DMS53 treated with DMSO at 0.1 percent for 48 hours (cell line): ENCODE measurements at regions not wholly inside any gene's neighbourhood (a gene's known extent, or its start where the extent isn't known, plus 50 kb on each side); places are given as distances from the start of the nearest gene placed in this dataset.
"Not testable (repeated sequence)": the region's sequence is repeated elsewhere in the genome, so short reads cannot be mapped to it uniquely, and the experiment has no call there.

Experiments used
- DNase-seq: peaks from one replicate; lab custom pipeline; 2025; ENCODE audit not compliant: unreplicated experiment; lab: John Stamatoyannopoulos, UW

GRCh38 chr3:67979342-67979741 lies 324.9 kb upstream of the SUCLG2 start:
- no peak for DNase-seq

GRCh38 chr3:67977762-67978161 lies 323.4 kb upstream of the SUCLG2 start:
- no peak for DNase-seq

GRCh38 chr3:67976663-67977062 lies 322.3 kb upstream of the SUCLG2 start:
- no peak for DNase-seq

GRCh38 chr3:67964596-67964995 lies 310.2 kb upstream of the SUCLG2 start:
- no peak for DNase-seq

DNA sequence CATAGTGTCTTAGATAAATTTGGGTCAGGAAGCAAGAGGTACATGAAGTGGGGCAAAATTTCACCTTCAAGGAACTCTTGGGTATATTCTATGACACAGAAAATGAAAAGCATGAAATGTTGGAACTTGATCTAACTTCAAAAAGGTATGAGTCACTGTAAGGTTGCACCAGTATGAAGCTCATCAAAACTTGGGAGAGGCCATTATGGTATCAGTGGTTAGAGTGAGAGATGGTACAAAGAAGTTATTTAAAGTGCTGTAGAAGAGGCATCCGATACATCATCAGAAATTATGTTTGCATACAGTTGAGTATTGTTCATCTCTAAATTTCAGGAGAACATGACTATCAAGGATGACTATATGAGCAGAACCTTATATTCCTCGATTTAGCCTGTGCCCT lies 302.9 kb upstream of the SUCLG2 start:
- DNase-seq = no peak

DNA sequence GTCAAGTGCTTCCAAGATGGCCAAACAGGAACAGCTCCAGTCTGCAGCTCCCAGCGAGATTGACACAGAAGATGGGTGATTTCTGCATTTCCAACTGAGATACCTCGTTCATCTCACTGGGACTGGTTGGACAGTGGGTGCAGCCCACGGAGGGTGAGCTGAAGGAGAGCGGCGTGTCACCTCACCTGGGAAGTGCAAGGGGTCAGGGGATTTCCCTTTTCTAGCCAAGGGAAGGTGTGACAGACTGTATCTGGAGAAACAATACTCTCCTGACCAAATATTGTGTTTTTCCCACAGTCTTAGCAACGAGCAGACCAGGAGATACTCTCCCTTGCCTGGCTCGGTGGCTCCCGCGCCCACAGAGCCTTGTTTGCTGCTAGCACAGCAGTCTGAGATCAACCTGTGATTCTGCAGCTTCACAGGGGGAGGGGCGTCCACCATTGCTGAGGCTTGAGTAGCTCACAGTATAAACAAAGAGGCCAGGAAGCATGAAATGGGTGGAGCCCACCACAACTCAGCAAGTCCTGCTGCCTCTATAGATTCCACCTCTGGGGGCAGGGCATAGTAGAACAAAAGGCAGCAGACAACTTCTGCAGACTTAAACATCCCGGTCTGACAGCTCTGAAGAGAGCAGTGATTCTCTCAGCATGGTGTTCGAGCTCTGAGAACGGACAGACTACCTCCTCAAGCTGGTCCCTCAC lies 293.5 kb upstream of the SUCLG2 start:
- peak; percentile 0 for DNase-seq

- no peak for DNase-seq
These were observed 292.0 kb upstream of the SUCLG2 start for GRCh38 chr3:67946436-67946835.

DNA sequence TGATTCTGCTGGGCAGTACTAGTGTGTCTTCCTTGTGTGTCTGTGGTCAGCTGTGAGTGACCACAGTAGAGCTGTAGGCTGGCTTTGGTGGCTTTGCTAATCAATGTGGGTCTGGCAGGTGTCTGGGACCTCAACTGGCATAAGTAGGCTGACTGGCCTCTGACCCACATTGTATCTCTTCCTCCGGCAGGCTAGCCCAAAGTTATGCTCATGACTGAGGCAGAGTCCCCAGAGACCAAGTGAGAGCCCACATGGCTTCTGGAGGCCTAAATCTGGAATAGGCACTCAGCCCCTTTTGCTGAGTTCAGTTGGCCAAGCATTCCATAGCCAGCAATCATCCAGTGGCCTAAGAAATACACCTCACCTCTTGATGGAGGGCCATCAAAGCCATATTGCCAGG lies 289.1 kb upstream of the SUCLG2 start:
- DNase-seq = no peak

DNA sequence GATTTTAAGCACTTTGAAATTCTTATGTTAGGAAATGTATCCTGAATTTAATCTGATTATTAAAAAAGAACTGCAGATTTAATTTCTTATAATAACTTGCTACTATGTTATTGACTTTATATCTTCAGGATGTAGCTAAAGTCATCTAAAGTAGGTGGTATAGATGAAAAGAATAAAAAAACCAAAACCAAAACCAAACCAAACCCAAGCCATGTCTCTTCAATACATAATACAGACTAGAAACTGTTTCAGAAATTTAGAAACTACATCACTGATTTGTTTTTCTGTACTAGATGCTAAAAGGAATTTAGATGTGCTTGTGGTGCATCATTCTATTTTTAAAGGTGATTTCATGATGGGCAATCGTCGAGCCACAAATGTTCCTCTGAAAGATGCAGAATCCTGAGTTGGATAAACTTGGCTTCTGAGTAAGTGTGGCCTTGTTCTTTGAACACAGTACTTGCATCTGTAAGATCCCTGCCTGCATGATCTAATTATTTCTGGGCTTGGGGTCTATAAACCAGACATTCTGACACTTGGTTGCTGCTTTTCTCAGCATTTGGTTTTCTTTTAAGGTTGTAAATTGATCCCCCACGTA lies 287.1 kb upstream of the SUCLG2 start:
- no peak for DNase-seq

GRCh38 chr3:67940210-67940952 lies 286.0 kb upstream of the SUCLG2 start:
- DNase-seq = no peak

DNA sequence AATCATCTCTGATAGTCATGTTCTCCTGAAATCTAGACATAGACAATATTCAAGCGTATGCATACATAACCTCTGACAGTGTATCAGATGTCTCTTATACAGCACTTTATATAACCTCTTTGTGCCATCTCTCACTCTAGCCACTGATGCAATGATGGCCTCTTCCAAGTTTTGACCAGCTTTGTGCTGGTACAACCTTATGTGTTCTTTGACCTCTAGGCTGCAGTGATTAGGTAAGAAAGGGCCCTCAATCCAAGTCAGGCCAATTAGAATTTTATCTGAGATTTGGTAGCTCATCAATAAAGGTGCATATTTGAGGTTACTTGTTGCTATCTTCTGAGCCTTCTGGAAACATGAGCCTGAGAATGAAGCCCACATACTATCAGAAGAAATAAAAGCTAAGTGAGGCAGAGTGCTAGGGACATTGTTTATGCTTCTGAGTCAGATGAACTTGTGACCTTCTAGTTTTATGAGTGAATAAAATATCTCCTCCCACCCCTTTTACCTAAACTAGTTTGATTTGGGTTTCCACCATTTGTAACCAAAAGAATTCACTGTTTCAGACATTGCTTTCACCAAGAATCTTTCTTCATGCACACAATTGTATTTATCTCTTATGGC lies 283.2 kb upstream of the SUCLG2 start:
- DNase-seq = no peak

- DNase-seq = not testable (repeated sequence)
These were observed 276.0 kb upstream of the SUCLG2 start for GRCh38 chr3:67930394-67930793.

DNA sequence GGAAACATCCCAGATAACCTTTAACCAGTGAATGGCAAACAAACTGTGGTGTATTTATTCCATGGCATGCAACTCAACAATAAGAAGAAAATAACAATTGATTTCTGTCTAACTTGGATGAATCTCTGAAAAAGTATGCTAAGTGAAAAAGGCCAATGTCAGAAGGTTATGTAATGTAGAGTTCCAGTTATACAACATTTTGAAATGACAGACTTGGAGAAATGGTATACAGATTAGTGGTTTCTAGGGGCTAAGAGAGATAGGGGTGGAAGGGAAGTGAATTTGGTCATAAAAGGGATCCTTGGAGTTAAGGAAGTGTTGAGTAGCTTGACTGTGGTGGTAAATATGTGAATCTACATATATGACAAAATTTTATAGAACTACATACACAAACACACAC lies 269.4 kb upstream of the SUCLG2 start:
- DNase-seq = no peak

GRCh38 chr3:67920969-67921368 lies 266.6 kb upstream of the SUCLG2 start:
- DNase-seq = no peak

DNA sequence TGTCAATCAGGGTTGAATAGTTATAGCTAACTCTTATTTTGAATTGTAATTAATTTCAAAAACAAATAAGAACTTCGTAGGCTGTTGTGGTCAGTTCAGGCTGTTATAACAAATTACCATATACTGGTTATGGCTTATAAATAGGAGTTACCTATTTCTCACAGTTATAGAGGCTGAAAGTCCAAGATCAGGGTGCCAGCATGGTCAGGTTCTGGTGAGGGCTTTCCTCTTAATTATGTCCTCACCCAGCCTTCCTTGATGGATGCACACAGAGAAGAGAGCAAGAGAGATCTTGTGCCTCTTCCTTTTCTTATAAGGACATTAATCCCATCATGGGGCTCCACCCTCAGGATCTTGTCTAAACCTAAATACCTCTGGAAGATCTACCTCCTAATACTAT lies 265.9 kb upstream of the SUCLG2 start:
- no peak for DNase-seq

- no peak for DNase-seq
These were observed 261.9 kb upstream of the SUCLG2 start for GRCh38 chr3:67916353-67916752.

DNA sequence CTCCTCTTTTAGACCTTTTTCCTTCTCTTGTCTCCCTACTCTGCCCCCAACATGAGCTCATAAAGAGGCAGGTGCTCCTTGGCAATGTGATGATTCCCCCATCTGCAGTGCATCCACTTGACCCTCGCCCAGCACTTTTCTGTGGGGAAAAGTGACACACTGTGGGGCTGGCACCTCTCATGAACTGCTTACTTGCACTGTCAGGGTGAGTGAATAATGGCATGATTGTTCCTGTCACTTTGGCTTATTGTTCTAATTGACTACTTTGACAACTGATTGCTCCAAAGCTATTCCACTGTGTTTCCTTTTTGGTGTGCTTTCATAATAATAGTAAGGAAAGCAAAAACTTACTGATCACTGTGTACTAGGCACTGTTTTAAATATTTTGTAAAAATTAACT lies 253.3 kb upstream of the SUCLG2 start:
- no peak for DNase-seq

DNA sequence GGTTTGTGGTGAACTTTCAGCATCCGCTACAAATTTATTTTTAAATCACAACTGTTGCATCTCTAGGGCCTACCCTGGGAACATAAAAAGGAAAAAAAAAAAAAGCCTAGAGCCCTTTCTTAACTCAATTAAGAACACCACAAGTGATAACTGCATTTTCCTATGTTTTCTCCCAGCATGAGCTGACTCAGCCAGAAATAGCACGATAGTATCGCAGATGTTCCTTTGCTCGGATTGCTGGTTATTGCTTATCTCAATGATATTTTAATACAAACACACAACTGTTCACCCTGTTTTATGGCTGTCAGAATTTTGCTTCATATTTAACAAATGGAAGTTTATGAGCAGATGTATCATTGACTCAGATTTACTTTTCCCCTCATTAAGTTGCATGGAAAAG lies 251.8 kb upstream of the SUCLG2 start:
- DNase-seq = no peak

DNA sequence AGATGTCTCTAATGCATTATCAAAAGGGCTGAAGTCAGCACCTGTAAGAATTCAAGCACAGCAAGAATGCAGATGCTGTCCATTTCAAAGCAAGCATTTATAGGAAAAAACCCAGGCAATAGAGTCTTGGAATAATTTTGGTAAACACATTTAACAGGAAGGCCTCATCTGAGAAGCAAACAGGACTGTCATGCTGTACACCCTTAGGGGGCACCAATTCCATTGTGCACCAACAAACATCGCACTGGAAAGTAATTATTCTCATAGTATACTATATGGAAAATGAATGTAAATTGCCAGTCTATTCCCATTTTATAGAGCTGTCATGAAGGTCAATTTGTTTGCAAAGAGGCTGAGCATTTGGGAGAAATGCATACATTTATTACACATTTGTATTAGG lies 247.3 kb upstream of the SUCLG2 start:
- DNase-seq = no peak

DNA sequence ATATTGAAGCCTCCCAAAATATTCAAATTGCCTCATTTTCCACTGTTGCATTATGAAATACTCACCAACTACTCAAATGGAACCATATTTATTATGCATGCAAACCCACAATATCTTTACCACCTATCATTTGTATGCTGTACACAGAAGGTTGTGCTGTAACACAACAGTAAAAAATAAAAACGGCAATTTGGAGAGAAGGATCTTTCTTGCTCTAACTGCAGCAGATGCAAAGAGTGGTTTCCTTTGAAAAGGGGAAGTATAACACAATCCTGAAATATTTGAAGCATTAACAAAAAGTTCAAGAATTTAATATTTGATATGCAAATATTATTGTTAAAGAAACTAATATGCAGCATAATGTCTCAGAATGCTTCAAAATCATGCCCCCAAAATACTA lies 244.5 kb upstream of the SUCLG2 start:
- no peak for DNase-seq

GRCh38 chr3:67897351-67898336 lies 243.2 kb upstream of the SUCLG2 start:
- no peak for DNase-seq
